Neural cell (in vitro differentiated cells): ENCODE measurements at regions not wholly inside any gene's neighbourhood (a gene's known extent, or its start where the extent isn't known, plus 50 kb on each side); places are given as distances from the start of the nearest gene placed in this dataset.

Source experiments
- H2AFZ ChIP-seq: fragments of 200-600, 300-800 bp; sonication (generic), shearing (Covaris generic); 2 replicates; pipeline ENCODE4 v1.6.0; 2014; ENCODE audit warnings: low read depth, mild to moderate bottlenecking, antibody characterized with exemption, low read length, moderate library complexity
- H3F3A ChIP-seq: fragments of 200-600 bp; shearing (Covaris generic); 2 replicates; pipeline ENCODE4 v1.6.1; 2016; ENCODE audit warnings: mild to moderate bottlenecking, moderate library complexity, mixed read lengths, antibody characterized with exemption, low read length; ENCODE audit not compliant: insufficient read depth, poor library complexity, severe bottlenecking
- H3K27ac ChIP-seq: fragments of 200-600, 300-800 bp; sonication (generic), shearing (Covaris generic); 2 replicates; pipeline ENCODE4 v1.5.1; 2014; ENCODE audit warnings: mild to moderate bottlenecking, low read length, moderate library complexity
- H3K27me3 ChIP-seq: fragments of 300-800, 200-600 bp; sonication (generic), shearing (Covaris generic); 2 replicates; pipeline ENCODE4 v1.6.0; 2014; ENCODE audit warnings: mild to moderate bottlenecking, low read depth, low read length, moderate library complexity; ENCODE audit not compliant: insufficient read depth
- H3K36me3 ChIP-seq: fragments of 300-800, 200-600 bp; sonication (generic), shearing (Covaris generic); 2 replicates; pipeline ENCODE4 v1.5.1; 2014; ENCODE audit warnings: mild to moderate bottlenecking, antibody characterized with exemption, low read length, moderate library complexity; ENCODE audit not compliant: insufficient read depth
- H3K4me2 ChIP-seq: fragments of 300-800, 200-600 bp; sonication (generic), shearing (Covaris generic); 2 replicates; pipeline ENCODE4 v1.6.0; 2014; ENCODE audit warnings: mild to moderate bottlenecking, low read length
- H3K4me3 ChIP-seq: fragments of 300-800, 200-600 bp; sonication (generic), shearing (Covaris generic); 2 replicates; pipeline ENCODE4 v1.5.1; 2014; ENCODE audit warnings: mild to moderate bottlenecking, low read length, moderate library complexity
- H3K79me2 ChIP-seq: fragments of 200-600 bp; shearing (Covaris generic); replicated peaks from 2 replicates; pipeline ENCODE4 v1.6.0; 2014; ENCODE audit warnings: mild to moderate bottlenecking, low read length, moderate library complexity; ENCODE audit not compliant: insufficient read depth
- H3K9ac ChIP-seq: fragments of 300-800, 200-600 bp; sonication (generic), shearing (Covaris generic); 2 replicates; pipeline ENCODE4 v1.6.1; 2016; ENCODE audit warnings: mild to moderate bottlenecking, low read length, mixed read lengths
- H3K9me2 ChIP-seq: fragments of 200-600 bp; shearing (Covaris generic); 2 replicates; pipeline ENCODE4 v1.6.1; 2016; ENCODE audit warnings: mild to moderate bottlenecking, low read length, mixed read lengths; ENCODE audit not compliant: insufficient read depth
- H3K9me3 ChIP-seq: fragments of 200-600, 300-800 bp; sonication (generic), shearing (Covaris generic); 2 replicates; pipeline ENCODE4 v1.6.1; 2016; ENCODE audit warnings: mild to moderate bottlenecking, mixed run types, low read length, moderate library complexity, mixed read lengths
- H4K20me1 ChIP-seq: fragments of 200-600 bp; shearing (Covaris generic); 2 replicates; pipeline ENCODE4 v1.6.1; 2016; ENCODE audit warnings: mild to moderate bottlenecking, mixed run types; ENCODE audit not compliant: insufficient read depth
- EP300 ChIP-seq: fragments of 450-650 bp; conservative IDR thresholded peaks from 2 replicates; pipeline ENCODE4 v1.6.1; 2014; ENCODE audit warnings: antibody characterized with exemption, mild to moderate bottlenecking, moderate library complexity; ENCODE audit not compliant: poor library complexity, severe bottlenecking
- EZH2 ChIP-seq: fragments of 200-600, 300-800 bp; shearing (Covaris generic), sonication (generic); IDR thresholded peaks from 2 replicates; pipeline ENCODE4 v1.6.1; 2014; ENCODE audit warnings: antibody characterized with exemption, low read length, borderline replicate concordance, mild to moderate bottlenecking; ENCODE audit not compliant: insufficient read depth, poor library complexity, severe bottlenecking
- MXI1 ChIP-seq: fragments of 450-650 bp; conservative IDR thresholded peaks from 2 replicates; pipeline ENCODE4 v1.6.1; 2014; ENCODE audit warnings: antibody characterized with exemption, mild to moderate bottlenecking; ENCODE audit not compliant: poor library complexity, severe bottlenecking
- POLR2AphosphoS5 ChIP-seq: IDR thresholded peaks from 2 replicates; pipeline ENCODE4 v1.6.1; 2012
- RAD21 ChIP-seq: fragments of 450-650 bp; conservative IDR thresholded peaks from 2 replicates; pipeline ENCODE4 v1.6.1; 2014; ENCODE audit warnings: antibody characterized with exemption, mild to moderate bottlenecking, moderate library complexity
- SMC3 ChIP-seq: fragments of 450-650 bp; conservative IDR thresholded peaks from 2 replicates; pipeline ENCODE4 v1.6.1; 2014; ENCODE audit warnings: antibody characterized with exemption, mild to moderate bottlenecking, moderate library complexity; ENCODE audit not compliant: poor library complexity
- TAF1 ChIP-seq: IDR thresholded peaks from 2 replicates; pipeline ENCODE4 v1.6.1; 2012; ENCODE audit warnings: low read depth
- TF ChIP-seq, protein P1 (sequence below): fragments of 450-650 bp; IDR thresholded peaks from 2 replicates; pipeline ENCODE4 v1.5.1; 2014; ENCODE audit warnings: antibody characterized with exemption, mild to moderate bottlenecking, moderate library complexity; ENCODE audit not compliant: poor library complexity, severe bottlenecking
- TF ChIP-seq, protein P2 (sequence below): IDR thresholded peaks from 2 replicates; pipeline ENCODE4 v1.6.1; 2012; ENCODE audit warnings: borderline replicate concordance

DNA sequence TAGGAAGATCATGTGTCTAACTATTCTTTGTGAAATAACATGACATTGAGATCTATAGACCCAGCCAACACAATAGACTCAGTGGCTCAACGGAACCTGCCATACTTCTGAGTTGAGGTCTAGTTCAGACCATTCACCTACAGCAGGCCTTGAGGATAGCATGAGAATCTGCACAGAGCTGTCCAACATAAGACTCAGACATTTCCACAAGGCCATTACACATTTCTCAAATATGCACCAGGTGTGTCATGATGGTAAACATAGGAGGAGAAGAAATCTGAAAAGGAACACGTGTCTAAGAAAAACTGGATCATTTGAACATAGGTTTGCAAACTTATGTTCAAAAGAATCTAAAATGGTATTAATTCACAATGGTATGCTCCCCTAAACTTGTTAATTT lies 421.4 kb downstream of the SLITRK6 start:
- Histone ChIP-seq H3K4me3 (no peak overlapping the region), H3K36me3 (no peaks in the 10 kb centered on the region), H3K9ac (no peak overlapping the region), H3K9me3 (no peaks in the 10 kb centered on the region), H3K9me2 (no peaks in the 10 kb centered on the region), H4K20me1 (no peaks in the 10 kb centered on the region), H3K27ac (no peak overlapping the region), H3K27me3 (no peaks in the 10 kb centered on the region), H3K79me2 (no peaks in the 10 kb centered on the region), H2AFZ (no peak overlapping the region), H3K4me2 (no peak overlapping the region), H3F3A (no peaks in the 10 kb centered on the region)
- no peak for TF ChIP-seq POLR2AphosphoS5
- TF ChIP-seq, protein P1, sequence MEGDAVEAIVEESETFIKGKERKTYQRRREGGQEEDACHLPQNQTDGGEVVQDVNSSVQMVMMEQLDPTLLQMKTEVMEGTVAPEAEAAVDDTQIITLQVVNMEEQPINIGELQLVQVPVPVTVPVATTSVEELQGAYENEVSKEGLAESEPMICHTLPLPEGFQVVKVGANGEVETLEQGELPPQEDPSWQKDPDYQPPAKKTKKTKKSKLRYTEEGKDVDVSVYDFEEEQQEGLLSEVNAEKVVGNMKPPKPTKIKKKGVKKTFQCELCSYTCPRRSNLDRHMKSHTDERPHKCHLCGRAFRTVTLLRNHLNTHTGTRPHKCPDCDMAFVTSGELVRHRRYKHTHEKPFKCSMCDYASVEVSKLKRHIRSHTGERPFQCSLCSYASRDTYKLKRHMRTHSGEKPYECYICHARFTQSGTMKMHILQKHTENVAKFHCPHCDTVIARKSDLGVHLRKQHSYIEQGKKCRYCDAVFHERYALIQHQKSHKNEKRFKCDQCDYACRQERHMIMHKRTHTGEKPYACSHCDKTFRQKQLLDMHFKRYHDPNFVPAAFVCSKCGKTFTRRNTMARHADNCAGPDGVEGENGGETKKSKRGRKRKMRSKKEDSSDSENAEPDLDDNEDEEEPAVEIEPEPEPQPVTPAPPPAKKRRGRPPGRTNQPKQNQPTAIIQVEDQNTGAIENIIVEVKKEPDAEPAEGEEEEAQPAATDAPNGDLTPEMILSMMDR, result no peak
- TF ChIP-seq SMC3, result no peak
- TF ChIP-seq MXI1, result no peak
- no peak for TF ChIP-seq EZH2
- TF ChIP-seq, protein P2, sequence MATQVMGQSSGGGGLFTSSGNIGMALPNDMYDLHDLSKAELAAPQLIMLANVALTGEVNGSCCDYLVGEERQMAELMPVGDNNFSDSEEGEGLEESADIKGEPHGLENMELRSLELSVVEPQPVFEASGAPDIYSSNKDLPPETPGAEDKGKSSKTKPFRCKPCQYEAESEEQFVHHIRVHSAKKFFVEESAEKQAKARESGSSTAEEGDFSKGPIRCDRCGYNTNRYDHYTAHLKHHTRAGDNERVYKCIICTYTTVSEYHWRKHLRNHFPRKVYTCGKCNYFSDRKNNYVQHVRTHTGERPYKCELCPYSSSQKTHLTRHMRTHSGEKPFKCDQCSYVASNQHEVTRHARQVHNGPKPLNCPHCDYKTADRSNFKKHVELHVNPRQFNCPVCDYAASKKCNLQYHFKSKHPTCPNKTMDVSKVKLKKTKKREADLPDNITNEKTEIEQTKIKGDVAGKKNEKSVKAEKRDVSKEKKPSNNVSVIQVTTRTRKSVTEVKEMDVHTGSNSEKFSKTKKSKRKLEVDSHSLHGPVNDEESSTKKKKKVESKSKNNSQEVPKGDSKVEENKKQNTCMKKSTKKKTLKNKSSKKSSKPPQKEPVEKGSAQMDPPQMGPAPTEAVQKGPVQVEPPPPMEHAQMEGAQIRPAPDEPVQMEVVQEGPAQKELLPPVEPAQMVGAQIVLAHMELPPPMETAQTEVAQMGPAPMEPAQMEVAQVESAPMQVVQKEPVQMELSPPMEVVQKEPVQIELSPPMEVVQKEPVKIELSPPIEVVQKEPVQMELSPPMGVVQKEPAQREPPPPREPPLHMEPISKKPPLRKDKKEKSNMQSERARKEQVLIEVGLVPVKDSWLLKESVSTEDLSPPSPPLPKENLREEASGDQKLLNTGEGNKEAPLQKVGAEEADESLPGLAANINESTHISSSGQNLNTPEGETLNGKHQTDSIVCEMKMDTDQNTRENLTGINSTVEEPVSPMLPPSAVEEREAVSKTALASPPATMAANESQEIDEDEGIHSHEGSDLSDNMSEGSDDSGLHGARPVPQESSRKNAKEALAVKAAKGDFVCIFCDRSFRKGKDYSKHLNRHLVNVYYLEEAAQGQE, result no peak
- TF ChIP-seq RAD21, result no peak

DNA sequence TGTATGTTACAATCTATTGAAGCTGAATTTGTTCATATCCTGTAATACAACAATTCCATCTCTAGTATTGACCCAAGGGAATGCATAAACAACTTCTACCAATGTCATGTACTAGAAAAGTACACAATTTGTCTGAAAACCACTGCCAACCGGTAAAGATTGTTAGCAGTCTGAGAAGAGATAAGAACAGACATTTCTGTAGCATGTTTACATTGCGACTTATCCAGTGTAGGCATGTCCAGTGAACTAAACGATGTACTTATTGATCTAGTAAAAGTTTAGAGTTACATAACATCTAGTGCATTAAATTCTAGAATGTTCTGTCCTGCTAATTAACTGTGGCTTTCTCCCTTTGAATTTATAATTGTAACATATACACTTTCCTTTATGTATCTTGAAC lies 425.9 kb downstream of the SLITRK6 start:
- no peaks in the 10 kb centered on the region for H3K36me3 ChIP-seq
- no peaks in the 10 kb centered on the region for H3K27me3 ChIP-seq
- no peak overlapping the region for H3K27ac ChIP-seq
- TF ChIP-seq EZH2 (no peak), SMC3 (no peak), TAF1 (no peak), POLR2AphosphoS5 (no peak), MXI1 (no peak), EP300 (no peak), RAD21 (no peak)
- TF ChIP-seq, protein P2, result no peak
- TF ChIP-seq, protein P1, result no peak
- no peaks in the 10 kb centered on the region for H3K9me3 ChIP-seq
- no peaks in the 10 kb centered on the region for H4K20me1 ChIP-seq
- H3K9ac ChIP-seq, result no peak overlapping the region
- no peaks in the 10 kb centered on the region for H3K9me2 ChIP-seq
- H3K79me2 ChIP-seq, result no peaks in the 10 kb centered on the region
- no peak overlapping the region for H2AFZ ChIP-seq
- no peak overlapping the region for H3K4me2 ChIP-seq
- H3K4me3 ChIP-seq, result no peak overlapping the region
- H3F3A ChIP-seq, result no peaks in the 10 kb centered on the region
